Kidney capillary endothelial cell (primary cell): ENCODE measurements at regions not wholly inside any gene's neighbourhood (a gene's known extent, or its start where the extent isn't known, plus 50 kb on each side); places are given as distances from the start of the nearest gene placed in this dataset.
"Not testable (repeated sequence)": the region's sequence is repeated elsewhere in the genome, so short reads cannot be mapped to it uniquely, and the experiment has no call there.

ENCODE experiments used
- DNase-seq: peaks from one replicate; pipeline ENCODE4 v3.0.0-alpha.2; 2018; ENCODE audit warnings: low spot score

DNA sequence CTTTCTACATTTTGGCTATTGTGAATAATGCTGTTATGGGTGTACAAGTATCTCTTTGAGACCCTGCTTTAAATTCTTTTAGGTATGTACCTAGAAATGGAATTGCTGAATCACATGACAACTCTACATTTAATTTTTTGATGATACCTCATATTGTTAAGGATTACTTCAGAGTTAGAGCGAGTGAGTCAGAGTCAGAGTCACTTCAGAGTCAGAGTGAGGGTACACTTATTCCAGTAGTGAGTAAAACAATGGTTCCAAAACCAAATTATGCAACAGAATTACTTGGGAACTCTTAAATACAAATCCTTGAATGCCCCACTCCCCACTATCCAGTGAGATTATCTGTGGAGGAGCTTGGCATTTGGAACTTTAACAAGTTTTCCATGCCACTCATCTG is 50.3 kb upstream of the SNRK start:
- DNase-seq = peak; percentile 38

DNA sequence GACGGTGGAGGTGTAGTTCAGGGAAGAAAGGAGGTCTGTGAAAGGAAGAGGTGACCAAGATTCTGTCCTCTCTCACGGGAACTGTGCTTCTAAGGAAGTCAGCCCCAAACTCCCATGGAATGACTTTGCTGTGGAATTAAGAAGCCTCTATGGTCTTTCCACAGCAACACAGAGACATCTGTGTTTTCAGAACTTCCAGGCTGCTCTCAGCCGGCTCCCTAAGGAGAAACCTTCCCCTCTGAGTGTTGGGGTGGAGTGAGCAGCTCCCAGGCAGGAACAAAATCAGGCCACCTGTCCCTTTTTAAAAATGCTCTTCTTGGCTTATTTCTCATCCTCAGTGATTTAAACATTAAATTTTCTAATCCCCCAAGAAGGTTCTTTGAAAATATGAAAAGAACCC is 53.3 kb upstream of the SNRK start:
- DNase-seq = no peak

DNA sequence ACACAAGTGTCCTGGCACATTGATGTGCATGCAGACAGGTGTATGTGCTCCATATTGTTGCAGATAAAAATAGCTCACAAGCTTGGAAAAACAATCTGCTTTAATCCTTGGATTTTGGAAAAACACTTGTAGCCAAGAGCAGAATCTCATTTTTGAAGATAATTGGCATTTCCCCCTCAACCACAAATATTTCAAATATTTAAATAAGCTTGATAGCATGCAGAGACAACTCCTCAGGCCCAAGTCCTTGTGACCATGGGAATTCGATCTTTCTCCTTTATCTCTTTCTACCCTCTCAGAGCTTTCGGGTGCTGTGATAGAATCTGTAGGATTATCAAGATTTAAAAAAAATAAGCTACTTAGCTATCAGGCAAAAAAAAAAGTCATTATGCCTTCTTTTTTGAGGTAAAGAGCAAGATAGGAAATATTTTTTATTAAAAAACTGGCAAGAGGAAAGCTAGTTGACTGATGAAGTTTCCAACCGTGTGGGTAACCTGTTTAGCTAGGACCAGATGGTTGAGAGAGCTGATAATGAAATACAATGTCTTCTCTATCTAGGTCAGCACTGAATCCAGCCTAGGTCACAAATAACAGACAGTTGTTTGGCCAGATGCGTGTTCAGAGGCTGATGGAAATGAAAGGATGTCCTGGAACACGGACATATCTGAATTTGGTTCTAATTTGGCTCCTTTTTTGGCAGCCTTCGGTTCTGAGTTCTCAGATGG is 54.9 kb upstream of the SNRK start:
- no peak for DNase-seq

DNA sequence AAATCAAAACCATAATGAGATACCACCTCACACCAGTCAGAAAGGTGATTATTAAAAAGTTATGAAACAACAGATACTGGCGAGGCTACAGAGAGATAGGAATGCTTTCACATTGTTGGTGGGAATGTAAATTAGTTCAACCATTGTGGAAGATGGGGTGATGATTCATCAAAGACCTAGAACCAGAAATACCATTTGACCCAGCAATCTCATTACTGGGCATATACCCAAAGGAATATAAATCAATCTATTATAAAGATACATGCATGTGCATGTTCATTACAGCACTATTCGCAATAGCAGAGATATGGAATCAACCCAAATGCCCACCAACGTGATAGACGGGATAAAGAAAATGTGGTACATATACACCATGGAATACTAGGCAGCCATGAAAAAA is 56.5 kb upstream of the SNRK start:
- not testable (repeated sequence) for DNase-seq

DNA sequence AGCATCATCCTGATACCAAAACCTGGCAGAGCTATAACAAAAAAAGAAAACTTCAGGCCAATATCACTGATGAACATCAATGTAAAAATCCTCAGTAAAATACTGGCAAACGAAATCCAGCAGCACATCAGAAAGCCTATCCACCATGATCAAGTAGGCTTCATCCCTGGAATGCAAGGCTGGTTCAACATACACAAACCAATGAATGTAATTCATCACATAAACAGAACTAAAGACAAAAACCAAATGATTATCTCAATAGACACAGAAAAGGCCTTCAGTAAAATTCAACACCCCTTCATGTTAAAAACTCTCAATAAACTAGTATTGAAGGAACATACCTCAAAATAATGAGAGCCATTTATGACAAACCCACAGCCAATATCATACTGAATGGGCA is 58.7 kb upstream of the SNRK start:
- DNase-seq = not testable (repeated sequence)

DNA sequence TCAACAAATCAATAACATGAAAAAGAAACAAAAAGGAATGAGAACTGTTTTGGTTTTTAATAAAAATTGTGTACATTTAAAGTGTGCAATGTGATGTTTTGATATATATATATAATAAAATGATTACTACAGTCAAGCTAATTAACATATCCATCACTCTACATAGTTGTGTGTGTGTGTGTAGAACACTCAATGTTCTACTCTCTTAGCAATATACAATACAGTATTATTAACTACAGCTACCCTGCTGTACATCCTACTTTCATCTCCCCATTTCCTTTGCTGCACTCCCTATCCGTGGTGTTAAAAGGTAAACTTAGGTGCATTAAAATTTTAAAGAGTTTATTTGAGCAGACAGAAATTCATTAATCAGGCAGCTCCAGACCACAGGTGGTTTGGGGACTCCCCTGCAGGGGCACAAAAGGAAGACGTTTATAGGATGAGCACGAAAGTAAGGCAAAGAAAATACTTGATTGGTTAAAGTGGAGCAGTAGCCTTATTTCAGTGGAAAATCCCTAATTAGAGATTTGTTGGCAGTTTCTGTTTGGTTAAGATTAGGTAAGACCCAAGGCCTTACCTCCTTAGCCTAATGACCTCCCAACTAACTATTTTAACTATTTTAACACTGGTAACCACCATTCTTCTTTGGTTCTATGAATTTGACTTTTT is 61.8 kb upstream of the SNRK start:
- no peak for DNase-seq

DNA sequence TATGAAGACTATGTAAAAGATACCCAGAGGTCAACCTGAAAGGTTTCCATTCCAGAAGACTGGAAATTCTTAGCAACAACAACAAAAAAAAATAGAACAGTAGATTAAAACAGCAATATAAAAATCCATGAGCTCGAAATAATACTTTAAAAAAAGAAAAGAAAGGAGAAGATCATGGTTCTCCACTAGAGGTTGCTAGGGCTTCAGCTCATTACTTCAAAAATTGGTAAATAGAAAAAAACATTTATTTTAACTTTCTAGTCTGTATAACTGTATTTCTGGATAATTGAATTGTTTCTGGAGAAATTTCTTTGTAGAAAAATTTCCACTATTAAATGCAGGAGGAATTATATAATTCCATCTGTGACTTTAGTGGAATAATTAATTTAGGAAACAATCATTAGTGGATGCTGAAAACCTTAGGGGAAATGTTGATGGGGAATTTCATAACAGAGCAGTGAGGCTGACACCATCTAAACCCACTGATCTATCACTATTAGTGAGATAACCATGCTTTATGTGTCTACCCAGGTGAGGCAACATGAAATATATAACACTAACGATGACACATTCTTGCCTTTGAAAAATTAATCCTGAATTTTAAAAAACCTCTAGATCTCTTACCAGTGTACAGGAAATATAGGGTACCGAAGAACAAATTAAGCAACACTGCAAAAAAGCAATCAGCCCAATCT is 62.5 kb upstream of the SNRK start:
- DNase-seq = peak; percentile 39

DNA sequence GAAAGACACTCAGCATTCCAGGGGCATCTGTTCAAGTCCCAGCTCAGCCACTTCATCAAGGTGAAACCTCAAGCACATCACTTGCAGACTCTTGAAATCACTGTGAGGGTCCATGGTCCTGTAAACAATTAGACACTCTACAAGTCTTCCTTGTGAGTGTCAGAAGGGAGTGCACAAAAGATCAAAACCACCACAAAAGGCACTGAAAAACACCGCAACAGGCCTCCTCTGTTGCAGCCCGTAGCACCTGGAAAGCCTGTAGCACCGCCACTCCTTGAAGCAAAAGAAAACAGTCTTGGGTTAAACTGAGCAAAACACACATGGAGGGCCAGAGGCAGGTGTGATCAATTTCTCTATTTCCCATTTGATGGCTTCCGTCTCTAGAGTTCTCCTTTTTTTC is 63.8 kb upstream of the SNRK start:
- no peak for DNase-seq

DNA sequence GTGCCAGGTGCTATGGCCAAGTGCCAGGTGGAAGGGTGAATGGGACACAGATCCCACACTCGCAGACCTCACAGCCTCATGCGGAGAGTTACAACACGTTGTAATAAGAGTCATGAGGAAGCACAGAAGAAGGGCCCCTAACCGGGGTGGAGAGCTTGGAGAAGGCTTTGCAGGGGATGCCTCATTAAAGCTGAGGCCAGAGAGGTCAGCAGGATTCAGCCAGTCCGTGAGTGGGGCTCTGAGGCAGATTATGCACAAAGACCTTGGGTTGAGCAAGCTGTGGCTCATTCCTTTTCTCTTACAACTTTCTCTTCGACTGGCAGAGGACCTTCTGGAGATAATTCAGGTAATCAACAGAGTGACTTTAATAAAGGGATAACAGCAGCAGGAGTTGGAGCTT is 65.3 kb upstream of the SNRK start:
- no peak for DNase-seq

DNA sequence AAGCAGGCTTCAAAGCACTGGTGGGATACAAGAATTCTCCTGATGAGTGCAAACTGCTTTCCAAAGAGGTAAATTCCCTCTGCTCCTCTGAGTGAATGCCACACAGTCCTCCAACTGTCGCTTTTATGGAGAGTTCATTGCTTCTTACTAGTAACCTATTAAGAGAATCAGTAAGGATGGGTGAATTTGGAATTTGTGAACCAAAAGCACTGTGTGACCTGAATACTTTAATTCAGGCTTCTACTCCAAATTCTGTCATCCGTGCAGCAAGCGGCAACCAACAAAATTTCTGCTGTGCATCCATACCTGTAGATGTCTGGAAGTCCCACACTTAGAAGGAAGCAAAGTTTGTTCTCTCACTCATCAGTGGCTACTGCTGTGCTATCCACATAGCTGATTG is 66.7 kb upstream of the SNRK start:
- DNase-seq = no peak

DNA sequence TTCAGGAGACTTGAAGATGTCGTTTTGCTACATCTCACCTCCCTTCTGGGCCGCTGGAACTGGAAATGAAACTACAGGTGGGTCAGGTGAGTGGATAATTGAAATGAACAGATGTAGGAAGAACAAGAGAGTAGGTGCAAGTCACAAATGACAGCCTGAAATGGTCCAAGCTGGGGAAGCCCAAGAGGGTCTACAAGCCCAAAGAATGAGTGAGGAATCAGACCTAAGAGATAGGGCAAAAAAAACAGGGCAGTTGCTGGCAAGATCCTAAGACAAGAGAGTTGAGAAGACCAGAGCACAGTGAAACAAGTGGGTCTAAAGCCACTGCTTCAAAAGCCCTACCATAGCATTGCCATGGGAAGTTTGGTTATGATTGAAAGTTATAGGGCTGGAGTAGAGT is 67.4 kb upstream of the SNRK start:
- DNase-seq = no peak

DNA sequence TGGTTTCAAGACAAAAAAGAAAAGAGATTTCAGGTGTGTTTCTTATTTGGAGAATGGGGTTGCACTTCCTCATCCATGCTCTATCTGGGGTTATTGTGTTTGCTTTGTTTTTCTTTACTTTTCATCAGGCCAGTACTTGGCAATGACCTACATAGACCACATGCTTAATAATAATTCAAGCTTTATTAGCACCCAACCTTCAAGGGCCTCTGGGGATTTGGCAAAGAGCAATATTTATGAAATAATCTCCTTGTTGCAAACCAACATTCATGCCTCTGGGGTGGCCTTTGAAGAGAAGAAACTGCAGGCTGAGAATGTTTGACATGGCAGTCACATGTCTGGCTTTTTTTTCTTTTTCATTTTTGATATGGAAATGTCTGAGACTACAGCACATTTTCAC is 68.2 kb upstream of the SNRK start:
- no peak for DNase-seq

DNA sequence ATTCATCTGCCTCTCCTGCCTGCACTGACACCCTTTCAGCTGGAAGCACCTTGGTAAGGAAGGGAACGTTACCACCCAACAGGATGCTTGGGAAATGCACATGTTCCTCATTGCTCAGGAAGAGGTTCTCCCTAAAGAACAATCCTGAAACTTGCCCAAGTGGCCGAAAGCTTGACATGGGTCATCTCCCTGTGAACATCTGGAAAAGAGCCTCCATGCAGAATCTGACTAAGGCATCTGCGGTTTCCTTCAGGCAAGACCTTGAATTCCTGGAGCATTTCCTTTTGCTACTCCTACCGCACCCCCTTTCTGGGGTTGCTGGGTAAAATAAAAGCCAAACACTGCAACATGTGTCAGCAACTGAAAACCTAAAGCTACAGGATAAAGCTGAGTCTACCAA is 68.7 kb upstream of the SNRK start:
- DNase-seq = peak; percentile 50

DNA sequence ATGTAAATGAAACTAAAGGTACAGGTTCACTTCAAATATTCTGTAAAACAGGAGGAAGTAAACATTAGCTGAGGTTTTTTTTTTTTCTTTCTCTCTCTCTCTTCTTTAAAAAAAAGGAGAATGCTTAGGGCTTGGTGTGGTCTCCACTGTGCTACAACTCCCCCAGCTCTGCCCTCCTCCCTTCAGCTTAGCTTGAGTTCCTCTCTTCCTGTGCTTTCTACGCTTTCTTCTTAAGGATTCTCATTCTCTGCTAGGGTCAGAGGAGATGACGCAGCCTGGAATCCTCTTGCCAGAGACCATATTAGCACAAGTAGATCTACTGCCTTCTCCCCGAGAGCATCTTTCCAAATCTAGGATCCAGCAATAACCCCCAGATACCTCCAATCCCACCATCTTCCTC is 69.1 kb upstream of the SNRK start:
- DNase-seq = no peak

DNA sequence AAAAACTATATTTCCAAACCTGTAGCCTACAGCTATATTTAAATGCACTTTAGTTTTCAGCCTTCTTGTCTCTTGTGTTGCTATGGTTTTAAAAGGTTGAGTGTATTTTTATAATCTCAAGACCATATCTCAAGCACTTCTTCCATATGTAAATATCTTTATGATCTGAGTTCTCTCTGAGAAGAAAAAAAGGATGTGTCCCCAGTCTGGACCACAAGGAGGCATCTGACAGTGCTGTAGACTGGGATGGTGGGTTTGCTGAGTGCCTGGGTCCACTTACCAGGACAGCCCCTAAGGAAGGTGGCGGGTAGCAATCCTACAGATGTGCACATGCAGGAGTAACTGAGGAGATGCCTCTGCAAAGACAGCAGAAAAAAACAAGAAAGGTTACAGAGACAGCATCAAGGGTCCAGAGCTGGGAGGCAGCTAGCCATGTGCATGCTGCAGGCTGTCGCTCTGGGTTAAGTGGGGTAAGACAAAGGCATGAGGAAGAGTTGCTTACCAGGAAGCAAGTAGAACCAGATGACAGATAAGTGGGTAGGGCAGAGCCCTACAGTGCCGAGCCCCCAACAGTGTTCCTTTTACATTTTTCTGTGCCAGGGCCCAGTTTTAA is 70.6 kb upstream of the SNRK start:
- DNase-seq = no peak

DNA sequence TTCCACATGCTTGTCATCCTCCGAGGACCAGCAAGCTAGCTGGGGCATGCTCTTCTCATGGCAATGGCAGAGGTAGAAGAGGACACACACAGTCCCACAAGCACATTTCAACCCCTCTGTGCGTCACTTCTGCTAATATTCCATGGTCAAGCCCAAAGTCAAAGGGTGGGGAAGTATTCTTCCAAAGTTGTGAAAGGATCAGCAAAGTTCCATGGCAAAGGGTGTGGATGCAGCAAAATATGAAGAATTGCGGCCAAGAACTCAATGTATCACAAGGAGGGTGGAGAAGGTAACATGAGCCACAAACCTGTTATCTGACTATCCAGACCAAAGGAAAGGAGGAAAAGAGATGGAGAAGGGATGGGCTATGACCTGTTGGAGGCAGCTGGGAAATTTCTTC is 71.2 kb upstream of the SNRK start:
- no peak for DNase-seq

DNA sequence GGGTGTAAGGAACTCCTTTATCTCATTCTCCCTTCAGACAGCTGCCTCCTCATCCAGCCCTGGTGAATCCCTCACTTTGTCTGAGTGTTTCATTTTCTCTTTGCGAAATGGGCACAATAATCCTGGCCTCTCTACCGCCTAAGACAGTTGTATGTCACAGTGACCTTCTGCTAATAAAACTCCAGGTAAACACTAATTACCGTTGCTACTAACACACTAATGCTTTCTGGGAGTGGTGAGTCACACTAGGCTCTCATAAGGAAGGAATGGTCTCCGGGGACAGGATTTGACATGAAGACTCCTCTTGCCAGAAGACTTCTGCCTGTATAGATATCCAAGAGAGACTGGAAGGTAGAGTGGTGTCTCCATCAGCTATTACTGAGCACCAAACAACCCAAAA is 71.7 kb upstream of the SNRK start:
- DNase-seq = no peak

DNA sequence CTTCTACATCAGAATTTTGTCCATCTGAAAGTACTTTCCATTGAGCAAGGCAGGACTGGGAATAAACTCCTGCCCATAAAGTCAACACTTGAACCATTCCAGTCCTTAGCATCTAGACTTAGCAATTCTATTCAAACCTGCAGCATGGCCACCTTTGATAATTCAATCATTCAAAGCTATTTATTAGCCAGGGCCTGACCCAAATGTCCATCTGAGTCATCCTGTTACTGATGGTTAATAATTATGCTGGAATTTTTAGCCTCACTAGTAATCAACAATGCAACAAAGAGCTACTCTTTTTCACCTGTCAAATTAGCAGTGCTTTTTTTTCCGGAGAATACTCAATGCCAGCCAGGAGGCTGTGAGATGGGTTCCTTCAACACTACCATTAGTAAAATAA is 72.7 kb upstream of the SNRK start:
- DNase-seq = no peak

DNA sequence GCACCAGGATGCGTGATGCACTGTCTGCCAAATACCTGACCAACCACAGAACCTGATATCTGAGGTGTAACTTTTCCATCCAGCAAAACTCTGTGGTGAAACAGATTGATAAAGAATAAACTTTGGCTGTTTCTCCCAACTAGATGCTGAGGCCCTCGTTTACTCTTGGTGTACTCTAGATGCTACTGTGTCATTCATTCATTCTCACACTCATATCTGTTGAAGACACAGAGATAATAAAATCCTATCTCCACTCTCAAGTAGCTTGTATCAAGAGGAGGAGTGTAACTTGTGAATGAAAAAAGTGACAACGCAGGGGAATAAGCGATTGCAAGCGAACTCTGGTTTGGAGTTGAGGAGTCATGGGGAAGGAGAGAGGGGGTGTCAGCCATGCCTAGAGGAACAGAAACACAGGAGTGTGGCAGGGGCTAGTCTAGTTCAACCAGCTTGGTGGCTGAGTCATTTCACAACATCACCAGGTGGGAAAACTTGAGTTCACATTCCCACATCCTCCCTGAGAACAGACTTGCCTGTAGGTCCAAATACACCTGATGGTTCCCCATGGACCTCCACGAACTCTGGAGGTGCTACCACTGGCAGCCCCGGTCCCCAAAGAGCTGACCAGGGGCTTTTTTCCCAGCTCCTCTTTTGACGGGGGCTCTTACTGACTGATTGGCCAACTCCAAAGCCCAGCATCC is 73.3 kb upstream of the SNRK start:
- DNase-seq = no peak

DNA sequence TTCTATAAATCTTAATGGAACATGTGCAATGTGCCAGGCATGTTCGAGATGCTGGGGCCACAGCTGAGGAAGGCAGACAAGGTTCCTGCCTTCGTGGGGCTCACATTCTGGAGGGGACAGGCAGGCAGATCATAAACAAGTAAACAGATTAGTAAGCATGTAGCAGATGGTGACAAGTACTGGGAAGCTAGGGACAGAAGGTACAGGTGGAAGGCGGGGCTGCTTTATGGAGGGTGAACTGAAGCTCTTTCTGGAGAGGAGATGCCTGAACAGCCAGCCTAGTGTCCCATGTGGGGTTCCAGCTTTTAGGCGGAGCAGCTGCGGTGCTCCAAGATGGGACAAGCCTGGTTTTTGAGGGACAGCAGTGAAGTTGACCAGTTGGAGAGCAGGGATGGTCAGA is 74.7 kb upstream of the SNRK start:
- DNase-seq = no peak

DNA sequence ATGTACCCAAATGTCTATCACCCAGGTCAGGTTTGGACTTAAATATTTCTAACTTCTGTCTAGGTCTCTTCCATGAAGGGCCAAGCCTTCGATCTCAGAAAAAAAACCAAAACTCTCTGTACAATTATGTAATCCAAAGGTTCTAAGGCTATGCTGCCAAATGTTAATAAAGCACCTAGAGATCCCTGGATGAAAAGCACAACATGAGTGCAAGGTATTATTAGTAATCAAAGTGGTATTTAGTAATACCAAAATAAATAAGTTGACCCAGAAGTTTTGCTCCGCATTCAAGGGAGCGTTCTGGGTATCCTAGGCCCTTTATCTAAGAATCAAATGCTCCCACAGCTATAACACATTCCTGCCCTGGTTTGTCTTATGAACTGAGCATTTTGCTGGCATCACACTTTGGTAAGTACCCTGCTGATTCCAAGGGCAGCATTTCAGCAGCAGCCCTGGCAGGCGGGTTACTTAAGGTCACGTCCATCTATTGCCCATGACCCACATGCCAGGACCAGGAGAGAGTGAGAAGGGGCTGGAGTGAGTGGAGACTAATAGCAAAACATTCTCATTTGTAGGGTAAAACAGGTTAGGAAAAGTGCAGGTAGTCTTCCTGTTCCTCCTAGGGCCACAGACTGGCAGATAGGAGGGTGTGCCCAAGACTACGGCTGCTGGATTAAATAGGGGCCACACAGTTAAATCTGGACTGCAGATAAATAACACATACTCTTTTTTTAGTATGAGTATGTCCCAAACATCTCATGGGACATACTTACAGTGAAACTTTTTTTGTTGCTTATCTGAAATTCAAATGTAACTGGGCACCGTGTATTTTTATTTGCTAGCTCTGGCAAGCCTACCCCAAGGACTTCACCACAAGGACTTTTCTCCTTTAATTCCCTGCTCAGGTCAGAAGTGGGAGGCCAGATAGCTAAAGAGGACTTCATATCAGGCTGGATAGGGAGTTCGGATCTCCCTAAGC is 76.0 kb upstream of the SNRK start:
- no peak for DNase-seq
